Trophoblast cell (in vitro differentiated cells and primary cell): ENCODE measurements at regions not wholly inside any gene's neighbourhood (a gene's known extent, or its start where the extent isn't known, plus 50 kb on each side); places are given as distances from the start of the nearest gene placed in this dataset.
"Not testable (repeated sequence)": the region's sequence is repeated elsewhere in the genome, so short reads cannot be mapped to it uniquely, and the experiment has no call there.

Source experiments
- DNase-seq, 2 donors: peaks; one replicate each; pipeline ENCODE4 v3.0.0-alpha.2; 2016
- H2AFZ ChIP-seq: 2 replicates; pipeline ENCODE4 v1.6.1; 2013; ENCODE audit warnings: low read length, moderate library complexity, mild to moderate bottlenecking; ENCODE audit not compliant: insufficient read depth, poor library complexity
- H2AK5ac ChIP-seq: 2 replicates; pipeline ENCODE4 v1.6.1; 2013; ENCODE audit warnings: mild to moderate bottlenecking, low read length
- H2BK120ac ChIP-seq: 2 replicates; pipeline ENCODE4 v1.6.1; 2013; ENCODE audit warnings: low read length, mild to moderate bottlenecking, moderate library complexity; ENCODE audit not compliant: insufficient read depth, poor library complexity
- H2BK12ac ChIP-seq: 2 replicates; pipeline ENCODE4 v1.6.1; 2013; ENCODE audit warnings: mild to moderate bottlenecking, low read length, moderate library complexity
- H2BK5ac ChIP-seq: 2 replicates; pipeline ENCODE4 v1.6.1; 2013; ENCODE audit warnings: low read length, low read depth, moderate library complexity, mild to moderate bottlenecking; ENCODE audit not compliant: poor library complexity
- H3K14ac ChIP-seq: 2 replicates; pipeline ENCODE4 v1.6.1; 2013; ENCODE audit warnings: mild to moderate bottlenecking, low read length
- H3K18ac ChIP-seq: 2 replicates; pipeline ENCODE4 v1.6.1; 2013; ENCODE audit warnings: mild to moderate bottlenecking, low read length
- H3K23ac ChIP-seq: 2 replicates; pipeline ENCODE4 v1.6.1; 2013; ENCODE audit warnings: low read length
- H3K27ac ChIP-seq: 2 replicates; pipeline ENCODE4 v1.5.1; 2013; ENCODE audit warnings: low read depth, mild to moderate bottlenecking, inconsistent platforms, low read length, moderate library complexity
- H3K27me3 ChIP-seq: 2 replicates; pipeline ENCODE4 v1.6.1; 2013; ENCODE audit warnings: inconsistent platforms, mild to moderate bottlenecking, low read length, moderate library complexity; ENCODE audit not compliant: insufficient read depth
- H3K36me3 ChIP-seq, 2 experiments: 1 replicate in 1 of 2; 2 replicates in 1 of 2; pipeline ENCODE4 v1.6.1; 2013; ENCODE audit warnings: low read length in 2 of 2, mild to moderate bottlenecking in 2 of 2, moderate library complexity in 1 of 2; ENCODE audit not compliant: insufficient read depth in 2 of 2, control insufficient read depth in 1 of 2
- H3K4ac ChIP-seq: 2 replicates; pipeline ENCODE4 v1.6.1; 2013; ENCODE audit warnings: low read depth, mild to moderate bottlenecking, low read length, moderate library complexity
- H3K4me1 ChIP-seq, 2 experiments: 1 replicate in 1 of 2; 2 replicates in 1 of 2; pipeline ENCODE4 v1.6.1; 2013; ENCODE audit warnings: low read length in 2 of 2, mild to moderate bottlenecking in 2 of 2, moderate library complexity in 1 of 2; ENCODE audit not compliant: insufficient read depth in 2 of 2, control insufficient read depth in 1 of 2
- H3K4me2 ChIP-seq: 2 replicates; pipeline ENCODE4 v1.6.1; 2013; ENCODE audit warnings: inconsistent platforms, mild to moderate bottlenecking, low read length, moderate library complexity
- H3K4me3 ChIP-seq: 2 replicates; pipeline ENCODE4 v1.5.1; 2013; ENCODE audit warnings: mild to moderate bottlenecking, low read depth, low read length, inconsistent platforms
- H3K79me1 ChIP-seq: one replicate; pipeline ENCODE4 v1.6.1; 2013; ENCODE audit warnings: low read length
- H3K79me2 ChIP-seq: 2 replicates; pipeline ENCODE4 v1.6.1; 2013; ENCODE audit warnings: low read length, mild to moderate bottlenecking; ENCODE audit not compliant: control insufficient read depth, insufficient read depth, poor library complexity
- H3K9ac ChIP-seq: 2 replicates; pipeline ENCODE4 v1.6.1; 2013; ENCODE audit warnings: mild to moderate bottlenecking, low read length
- H3K9me3 ChIP-seq: 2 replicates; pipeline ENCODE4 v1.6.1; 2013; ENCODE audit warnings: low read depth, mild to moderate bottlenecking, control low read depth, inconsistent platforms, low read length; ENCODE audit not compliant: insufficient read depth
- H4K12ac ChIP-seq: 2 replicates; pipeline ENCODE4 v1.6.1; 2013; ENCODE audit warnings: low read depth, mild to moderate bottlenecking, low read length, moderate library complexity
- H4K8ac ChIP-seq: 2 replicates; pipeline ENCODE4 v1.6.1; 2013; ENCODE audit warnings: low read depth, mild to moderate bottlenecking, low read length, moderate library complexity
- H4K91ac ChIP-seq: one replicate; pipeline ENCODE4 v1.6.1; 2013; ENCODE audit warnings: low read depth, mild to moderate bottlenecking, low read length, moderate library complexity
- WGBS: extraction: QIAGEN DNeasy Blood & Tissue Kit; methylation state at CpG from one replicate; pipeline ENCODE4 v1.1.7; 2013; ENCODE audit warnings: missing lambda C conversion rate; ENCODE audit not compliant: insufficient read length, insufficient coverage; ENCODE audit errors: extremely low coverage; 5-methylcytosine and 5-hydroxymethylcytosine counted together

DNA sequence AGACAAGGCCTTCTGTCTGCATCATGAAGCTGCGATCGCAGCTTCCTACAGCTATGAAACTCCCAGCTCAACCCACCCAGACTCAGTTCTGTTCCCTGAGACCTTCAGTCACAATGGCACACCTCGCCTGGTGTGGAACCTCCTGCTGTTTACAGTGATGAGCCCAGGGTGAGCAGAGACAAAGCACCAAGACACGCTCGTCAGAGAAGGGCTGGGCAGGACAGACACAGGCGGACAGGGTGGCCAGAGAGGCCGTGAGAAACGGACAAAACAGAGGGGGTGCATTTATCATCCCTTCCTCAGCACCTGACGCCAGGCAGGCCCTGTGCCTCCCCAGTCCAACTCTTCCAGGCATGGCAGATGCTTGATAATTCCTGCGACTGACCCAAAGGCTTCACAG lies 178.2 kb downstream of the LMLN start:
- H3K79me2 ChIP-seq, H3K9me3 ChIP-seq, H2AFZ ChIP-seq, H3K4ac ChIP-seq, H2BK120ac ChIP-seq, H3K4me3 ChIP-seq, H3K27me3 ChIP-seq, H4K8ac ChIP-seq, H3K4me2 ChIP-seq, DNase-seq, H3K14ac ChIP-seq, H3K36me3 ChIP-seq, H3K27ac ChIP-seq, H3K23ac ChIP-seq, H2AK5ac ChIP-seq, H3K18ac ChIP-seq, H2BK12ac ChIP-seq, H2BK5ac ChIP-seq, H3K79me1 ChIP-seq, H4K91ac ChIP-seq, H4K12ac ChIP-seq, H3K9ac ChIP-seq, H3K4me1 ChIP-seq: not testable (repeated sequence)
- WGBS: no CpG with 5 or more reads among the region's 10 CpGs

DNA sequence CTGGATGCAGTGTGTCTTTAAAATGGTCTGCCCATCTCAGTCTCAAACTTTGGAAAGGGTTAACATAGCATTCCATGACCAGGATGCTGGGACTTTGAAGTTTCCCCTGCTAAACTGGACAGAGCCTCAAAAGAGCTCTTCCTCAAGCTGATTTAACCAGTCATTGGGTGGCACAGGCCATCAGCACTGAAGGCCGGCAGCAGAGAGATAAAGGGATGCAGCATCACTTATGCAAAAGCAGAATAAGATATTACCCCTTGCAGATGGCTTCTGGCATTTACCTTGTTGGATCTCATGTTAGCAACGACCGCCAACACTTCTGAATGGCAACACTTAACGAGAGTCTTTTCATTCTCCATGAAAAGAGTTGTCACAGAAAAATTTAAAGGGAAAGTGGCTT lies 179.0 kb downstream of the LMLN start:
- not testable (repeated sequence) for H3K18ac ChIP-seq

DNA sequence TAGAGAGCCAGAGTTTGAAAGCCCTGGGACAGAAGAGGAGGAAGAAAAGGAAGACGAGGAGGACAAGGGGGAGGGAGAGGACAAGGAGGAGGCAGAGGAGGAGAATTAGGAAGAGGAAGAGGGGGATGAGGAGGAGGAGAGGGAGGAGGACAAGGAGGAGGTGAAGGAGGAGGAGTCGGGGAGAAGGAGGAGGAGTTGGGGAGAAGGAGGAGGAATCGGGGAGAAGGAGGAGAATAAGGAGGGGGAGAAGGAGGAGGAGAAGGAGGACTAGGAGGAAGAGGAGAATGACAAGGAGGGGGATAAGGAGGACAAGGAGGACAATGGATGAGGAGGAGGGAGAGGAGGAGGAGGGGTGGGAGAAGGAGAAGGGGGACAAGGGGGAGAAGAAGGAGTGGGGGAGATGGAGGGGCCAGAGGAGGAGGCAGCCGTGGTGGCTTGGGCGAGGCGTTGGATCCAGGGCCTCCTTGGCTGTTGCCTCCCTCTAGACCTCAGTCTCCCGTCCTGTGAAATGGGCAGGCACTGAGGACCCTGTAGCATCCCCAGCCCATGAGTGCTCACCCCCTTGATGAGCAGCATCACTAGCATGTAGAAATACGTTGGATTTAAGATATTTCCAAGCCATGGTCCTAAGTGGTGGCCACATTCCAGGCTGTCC lies 179.6 kb downstream of the LMLN start:
- H3K4me1 ChIP-seq, H2BK5ac ChIP-seq, H3K27me3 ChIP-seq, H3K18ac ChIP-seq, H3K9me3 ChIP-seq, H3K36me3 ChIP-seq, H3K27ac ChIP-seq, H3K4me2 ChIP-seq, H3K79me1 ChIP-seq, H3K79me2 ChIP-seq, H4K91ac ChIP-seq, H4K12ac ChIP-seq, H3K23ac ChIP-seq, H3K9ac ChIP-seq, H3K4ac ChIP-seq, H3K4me3 ChIP-seq, H4K8ac ChIP-seq, H2BK12ac ChIP-seq, H2BK120ac ChIP-seq, DNase-seq, H2AFZ ChIP-seq, H2AK5ac ChIP-seq, H3K14ac ChIP-seq: not testable (repeated sequence)
- WGBS: 82% methylated on average over 2 of the region's 8 CpGs

More for the DNA sequence above, 179.0 kb downstream of the LMLN start:
- H3K36me3 ChIP-seq, H3K79me2 ChIP-seq, H2AK5ac ChIP-seq, H3K9ac ChIP-seq, H4K91ac ChIP-seq, H3K4me2 ChIP-seq, H2BK120ac ChIP-seq, H3K4ac ChIP-seq, H3K27me3 ChIP-seq, H3K27ac ChIP-seq, H3K4me1 ChIP-seq, H3K9me3 ChIP-seq, DNase-seq, H4K8ac ChIP-seq, H3K23ac ChIP-seq, H2AFZ ChIP-seq, H3K14ac ChIP-seq, H2BK5ac ChIP-seq, H3K79me1 ChIP-seq, H2BK12ac ChIP-seq, H3K4me3 ChIP-seq, H4K12ac ChIP-seq: not testable (repeated sequence)
- WGBS: no CpG with 5 or more reads among the region's 4 CpGs

- not testable (repeated sequence) for H3K27me3 ChIP-seq, H3K36me3 ChIP-seq, H3K9me3 ChIP-seq, H2BK120ac ChIP-seq, H3K27ac ChIP-seq, H2AK5ac ChIP-seq, H4K12ac ChIP-seq, H3K23ac ChIP-seq, H3K18ac ChIP-seq, H3K79me1 ChIP-seq, H2BK5ac ChIP-seq, H3K79me2 ChIP-seq, H2BK12ac ChIP-seq, H3K4me3 ChIP-seq, H3K4me2 ChIP-seq, H2AFZ ChIP-seq, H3K14ac ChIP-seq, H3K4ac ChIP-seq, H4K91ac ChIP-seq, H3K4me1 ChIP-seq, H3K9ac ChIP-seq, DNase-seq, H4K8ac ChIP-seq
- no CpG with 5 or more reads among the region's 15 CpGs for whole genome bisulfite sequencing
These were observed 183.5 kb downstream of the LMLN start for GRCh38 chr3:198143300-198144137.
